K562 (cell line): ENCODE measurements at regions not wholly inside any gene's neighbourhood (a gene's known extent, or its start where the extent isn't known, plus 50 kb on each side); places are given as distances from the start of the nearest gene placed in this dataset.

Source experiments
- ATF3 ChIP-seq, 2 experiments: fragments of 450-650 bp in 1 of 2; sonication (generic) in 1 of 2; formaldehyde crosslinking in 1 of 2; IDR thresholded peaks in 1 of 2; conservative IDR thresholded peaks in 1 of 2; 2 replicates each; pipeline versions ENCODE4 v1.6.1 to v1.8.1; 2016 to 2023; ENCODE audit warnings: mild to moderate bottlenecking in 2 of 2, moderate library complexity in 2 of 2, inconsistent platforms in 1 of 2, missing genetic modification reagents in 1 of 2
- FOXK2 ChIP-seq, 2 experiments: fragments of 450-650 bp; IDR thresholded peaks in 1 of 2; conservative IDR thresholded peaks in 1 of 2; 2 replicates each; pipeline ENCODE4 v1.6.1; 2016; ENCODE audit warnings: low read depth in 2 of 2, mild to moderate bottlenecking in 1 of 2
- JUN ChIP-seq, 2 experiments: sonication (generic) in 1 of 2; formaldehyde crosslinking in 1 of 2; IDR thresholded peaks; 2 replicates each; pipeline versions ENCODE4 v1.6.1 to v1.8.0; 2012 to 2022; ENCODE audit warnings: borderline replicate concordance in 2 of 2, mild to moderate bottlenecking in 2 of 2, improper control_type of control experiment in 1 of 2, low read depth in 1 of 2, low read length in 1 of 2, missing genetic modification reagents in 1 of 2
- JUND ChIP-seq, 2 experiments: IDR thresholded peaks; 2 replicates in 1 of 2; 3 replicates in 1 of 2; pipeline ENCODE4 v1.6.1; 2011; ENCODE audit warnings: borderline replicate concordance in 2 of 2, low read depth in 2 of 2, low read length in 2 of 2, improper control_type of control experiment in 1 of 2, missing biosample characterization in 1 of 2, missing genetic modification characterization in 1 of 2, missing genetic modification reagents in 1 of 2
- MAFF ChIP-seq: IDR thresholded peaks from 2 replicates; pipeline ENCODE4 v1.6.1; 2012; ENCODE audit warnings: low read length, improper control_type of control experiment
- MEIS2 ChIP-seq: fragments of 450-650 bp; IDR thresholded peaks from 2 replicates; pipeline ENCODE4 v1.6.1; 2014; ENCODE audit warnings: mild to moderate bottlenecking; ENCODE audit not compliant: partially characterized antibody
- SMARCA5 ChIP-seq: fragments of 450-650 bp; IDR thresholded peaks from 2 replicates; pipeline ENCODE4 v1.6.1; 2016
- USF1 ChIP-seq: sonication (generic); formaldehyde crosslinking; IDR thresholded peaks from 2 replicates; pipeline ENCODE4 v1.9.0; 2022; ENCODE audit warnings: mild to moderate bottlenecking, missing genetic modification reagents
- ZNF165 ChIP-seq: fragments of 250-450 bp; sonication (Bioruptor Pico); IDR thresholded peaks from 2 replicates; pipeline ENCODE4 v1.4.0; 2020; ENCODE audit warnings: borderline replicate concordance
- ZNF512 ChIP-seq: IDR thresholded peaks from 2 replicates; pipeline ENCODE4 v1.6.1; 2016; ENCODE audit warnings: missing genetic modification characterization, missing compliant biosample characterization
- TF ChIP-seq, protein P1 (sequence below): fragments of 250-450 bp; sonication (Bioruptor Pico); IDR thresholded peaks from 2 replicates; pipeline ENCODE4 v1.5.0; 2022; ENCODE audit warnings: mild to moderate bottlenecking
- TF ChIP-seq, protein P2 (sequence below): fragments of 150-350 bp; IDR thresholded peaks from 2 replicates; pipeline ENCODE4 v1.6.1; 2014; ENCODE audit warnings: low read depth, mild to moderate bottlenecking, low read length, borderline replicate concordance
- TF ChIP-seq, protein P3 (sequence below): sonication (generic); formaldehyde crosslinking; IDR thresholded peaks from 2 replicates; pipeline ENCODE4 v1.5.0; 2020; ENCODE audit warnings: missing genetic modification reagents

- TF ChIP-seq, protein P1, sequence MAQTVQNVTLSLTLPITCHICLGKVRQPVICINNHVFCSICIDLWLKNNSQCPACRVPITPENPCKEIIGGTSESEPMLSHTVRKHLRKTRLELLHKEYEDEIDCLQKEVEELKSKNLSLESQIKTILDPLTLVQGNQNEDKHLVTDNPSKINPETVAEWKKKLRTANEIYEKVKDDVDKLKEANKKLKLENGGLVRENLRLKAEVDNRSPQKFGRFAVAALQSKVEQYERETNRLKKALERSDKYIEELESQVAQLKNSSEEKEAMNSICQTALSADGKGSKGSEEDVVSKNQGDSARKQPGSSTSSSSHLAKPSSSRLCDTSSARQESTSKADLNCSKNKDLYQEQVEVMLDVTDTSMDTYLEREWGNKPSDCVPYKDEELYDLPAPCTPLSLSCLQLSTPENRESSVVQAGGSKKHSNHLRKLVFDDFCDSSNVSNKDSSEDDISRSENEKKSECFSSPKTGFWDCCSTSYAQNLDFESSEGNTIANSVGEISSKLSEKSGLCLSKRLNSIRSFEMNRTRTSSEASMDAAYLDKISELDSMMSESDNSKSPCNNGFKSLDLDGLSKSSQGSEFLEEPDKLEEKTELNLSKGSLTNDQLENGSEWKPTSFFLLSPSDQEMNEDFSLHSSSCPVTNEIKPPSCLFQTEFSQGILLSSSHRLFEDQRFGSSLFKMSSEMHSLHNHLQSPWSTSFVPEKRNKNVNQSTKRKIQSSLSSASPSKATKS (CRISPR knock-in tag): no peak
- TF ChIP-seq JUND (IDR thresholded peaks at IDR 0.05; ENCODE audit: borderline replicate concordance, low read depth, low read length) (peak; percentile 86), JUND (tag; IDR thresholded peaks at IDR 0.05; ENCODE audit: borderline replicate concordance, low read depth, low read length) (peak; percentile 94), ZNF512 (tag) (no peak), MEIS2 (no peak), ZNF165 (CRISPR knock-in tag) (no peak), ATF3 (IDR thresholded peaks at IDR 0.05) (peak; percentile 58), ATF3 (CRISPR knock-in tag; conservative IDR thresholded peaks at IDR 0.05) (no peak), FOXK2 (conservative IDR thresholded peaks at IDR 0.05 in 1 of 2, IDR thresholded peaks at IDR 0.05 in 1 of 2; ENCODE audit: low read depth in 2 of 2) (no peak), USF1 (CRISPR knock-in tag) (peak; percentile 66), MAFF (no peak), JUN (IDR thresholded peaks at IDR 0.05; ENCODE audit: borderline replicate concordance, low read depth, low read length) (0 out of 2 replicates have a peak, but pooled peaks have one; percentile 55), JUN (CRISPR knock-in tag; IDR thresholded peaks at IDR 0.05; ENCODE audit: borderline replicate concordance) (no peak), SMARCA5 (no peak)
- TF ChIP-seq, protein P2, sequence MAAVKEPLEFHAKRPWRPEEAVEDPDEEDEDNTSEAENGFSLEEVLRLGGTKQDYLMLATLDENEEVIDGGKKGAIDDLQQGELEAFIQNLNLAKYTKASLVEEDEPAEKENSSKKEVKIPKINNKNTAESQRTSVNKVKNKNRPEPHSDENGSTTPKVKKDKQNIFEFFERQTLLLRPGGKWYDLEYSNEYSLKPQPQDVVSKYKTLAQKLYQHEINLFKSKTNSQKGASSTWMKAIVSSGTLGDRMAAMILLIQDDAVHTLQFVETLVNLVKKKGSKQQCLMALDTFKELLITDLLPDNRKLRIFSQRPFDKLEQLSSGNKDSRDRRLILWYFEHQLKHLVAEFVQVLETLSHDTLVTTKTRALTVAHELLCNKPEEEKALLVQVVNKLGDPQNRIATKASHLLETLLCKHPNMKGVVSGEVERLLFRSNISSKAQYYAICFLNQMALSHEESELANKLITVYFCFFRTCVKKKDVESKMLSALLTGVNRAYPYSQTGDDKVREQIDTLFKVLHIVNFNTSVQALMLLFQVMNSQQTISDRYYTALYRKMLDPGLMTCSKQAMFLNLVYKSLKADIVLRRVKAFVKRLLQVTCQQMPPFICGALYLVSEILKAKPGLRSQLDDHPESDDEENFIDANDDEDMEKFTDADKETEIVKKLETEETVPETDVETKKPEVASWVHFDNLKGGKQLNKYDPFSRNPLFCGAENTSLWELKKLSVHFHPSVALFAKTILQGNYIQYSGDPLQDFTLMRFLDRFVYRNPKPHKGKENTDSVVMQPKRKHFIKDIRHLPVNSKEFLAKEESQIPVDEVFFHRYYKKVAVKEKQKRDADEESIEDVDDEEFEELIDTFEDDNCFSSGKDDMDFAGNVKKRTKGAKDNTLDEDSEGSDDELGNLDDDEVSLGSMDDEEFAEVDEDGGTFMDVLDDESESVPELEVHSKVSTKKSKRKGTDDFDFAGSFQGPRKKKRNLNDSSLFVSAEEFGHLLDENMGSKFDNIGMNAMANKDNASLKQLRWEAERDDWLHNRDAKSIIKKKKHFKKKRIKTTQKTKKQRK: no peak
- TF ChIP-seq, protein P3, sequence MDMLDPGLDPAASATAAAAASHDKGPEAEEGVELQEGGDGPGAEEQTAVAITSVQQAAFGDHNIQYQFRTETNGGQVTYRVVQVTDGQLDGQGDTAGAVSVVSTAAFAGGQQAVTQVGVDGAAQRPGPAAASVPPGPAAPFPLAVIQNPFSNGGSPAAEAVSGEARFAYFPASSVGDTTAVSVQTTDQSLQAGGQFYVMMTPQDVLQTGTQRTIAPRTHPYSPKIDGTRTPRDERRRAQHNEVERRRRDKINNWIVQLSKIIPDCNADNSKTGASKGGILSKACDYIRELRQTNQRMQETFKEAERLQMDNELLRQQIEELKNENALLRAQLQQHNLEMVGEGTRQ (CRISPR knock-in tag): peak; percentile 67
These were observed 531.1 kb downstream of the CETN3 start (continued) for GRCh38 chr5:89878140-89879132.
